LHCN-M2 (cell line): ENCODE measurements at regions not wholly inside any gene's neighbourhood (a gene's known extent, or its start where the extent isn't known, plus 50 kb on each side); places are given as distances from the start of the nearest gene placed in this dataset.
"Not testable (repeated sequence)": the region's sequence is repeated elsewhere in the genome, so short reads cannot be mapped to it uniquely, and the experiment has no call there.

ENCODE experiments used
- DNase-seq: peaks from one replicate; pipeline ENCODE4 v3.0.0-alpha.2; 2012; ENCODE audit warnings: low read depth

DNA sequence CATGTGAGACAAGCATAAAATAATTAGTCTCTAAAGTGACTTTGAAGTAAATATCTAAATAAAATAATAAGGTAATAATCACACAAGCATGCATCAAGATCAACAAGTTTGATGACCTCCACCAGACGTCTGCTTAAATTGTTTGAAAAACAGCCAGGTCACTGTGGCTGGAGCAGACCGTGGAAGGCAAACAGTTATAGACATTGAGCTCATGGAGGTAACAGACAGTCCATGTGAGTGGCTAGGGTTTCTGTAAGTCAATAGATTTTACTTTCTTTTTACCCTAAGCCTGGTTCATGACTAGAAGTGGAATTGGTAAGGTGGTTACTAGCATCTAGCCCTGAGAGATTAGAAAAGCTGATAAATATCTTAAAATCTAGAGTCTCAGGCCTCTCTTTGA, 50.4 kb upstream of the CDY2A start:
- DNase-seq, result not testable (repeated sequence)

- DNase-seq, result peak; percentile 36
These were observed 72.2 kb upstream of the CDY2B start for GRCh38 chrY:17952224-17952623.

GRCh38 chrY:17930375-17930774, 50.4 kb upstream of the CDY2B start:
- DNase-seq, result not testable (repeated sequence)
